Mucosa of descending colon (tissue), 3 donors: ENCODE measurements at regions not wholly inside any gene's neighbourhood (a gene's known extent, or its start where the extent isn't known, plus 50 kb on each side); places are given as distances from the start of the nearest gene placed in this dataset.
A peak's percentile ranks its signal among the peaks of the same experiment; 100 is the strongest.

Source experiments
- ATAC-seq: fragments of 200-7000 bp; cut with Tn5 transposase; one replicate; pipeline ENCODE4 v1.9.1; 2020; ENCODE audit warnings: mild to moderate bottlenecking, moderate library complexity
- DNase-seq, 3 donors: peaks; one replicate each; pipeline ENCODE4 v3.0.0-alpha.2; 2020
- H3K36me3 ChIP-seq: fragments of 200-600 bp; one replicate; pipeline ENCODE4 v1.8.0; 2021; ENCODE audit warnings: low read depth, mild to moderate bottlenecking
- H3K4me1 ChIP-seq: fragments of 200-600 bp; one replicate; pipeline ENCODE4 v1.8.0; 2021; ENCODE audit warnings: low read depth, mild to moderate bottlenecking
- H3K4me3 ChIP-seq: fragments of 200-600 bp; one replicate; pipeline ENCODE4 v1.8.0; 2021; ENCODE audit warnings: mild to moderate bottlenecking
- H3K9me3 ChIP-seq: fragments of 200-600 bp; one replicate; pipeline ENCODE4 v1.8.0; 2021; ENCODE audit warnings: mild to moderate bottlenecking
- CTCF ChIP-seq: fragments of 200-600 bp; IDR thresholded peaks from one replicate; pipeline ENCODE4 v1.8.0; 2022; ENCODE audit warnings: antibody characterized with exemption, mild to moderate bottlenecking
- intact Hi-C, 2 donors: fragments of 100-400 bp; cut with DNase I in 1 of 2; cut with micrococcal nuclease in 1 of 2; formaldehyde crosslinking; loops; one replicate each; pipeline versions ENCODE4 v1.11.0 to v1.11.1; 2022; cut with DNase I, micrococcal nuclease
- donor health status: DM: no; HTN: no; CAD: no; lungs with moderate emphysema.
- donor health status: DM: no; HTN: no; CAD: no.
- donor health status: DM: no; HTN: yes; CAD: no.

- TF ChIP-seq CTCF = no peak
- Histone ChIP-seq H3K36me3 (no peaks in the 10 kb centered on the region), H3K9me3 (no peaks in the 10 kb centered on the region), H3K4me1 (no peaks in the 10 kb centered on the region), H3K4me3 (no peak overlapping the region)
- intact Hi-C loops = no loop called here
- no peak for DNase-seq
- no peak for ATAC-seq
Observed at GRCh38 chr5:6843821-6844220, 130.6 kb downstream of the TENT4A start.

GRCh38 chr5:6845856-6846255 lies 132.6 kb downstream of the TENT4A start:
- ATAC-seq = no peak
- no peak overlapping the region for H3K4me3 ChIP-seq
- H3K9me3 ChIP-seq = no peaks in the 10 kb centered on the region
- H3K4me1 ChIP-seq = no peaks in the 10 kb centered on the region
- no peaks in the 10 kb centered on the region for H3K36me3 ChIP-seq
- DNase-seq = no peak
- intact Hi-C loops = no loop called here
- TF ChIP-seq CTCF = no peak

GRCh38 chr5:6847870-6848269 lies 134.6 kb downstream of the TENT4A start:
- no peaks in the 10 kb centered on the region for H3K36me3 ChIP-seq
- no peak for ATAC-seq
- no peaks in the 10 kb centered on the region for H3K4me1 ChIP-seq
- TF ChIP-seq CTCF = no peak
- intact Hi-C loops = no loop called here
- peaks cover 6% of the 10 kb centered on the region for H3K9me3 ChIP-seq
- no peak overlapping the region for H3K4me3 ChIP-seq
- DNase-seq = no peak

GRCh38 chr5:6849316-6850105 lies 136.3 kb downstream of the TENT4A start:
- H3K4me1 ChIP-seq = no peaks in the 10 kb centered on the region
- no peak for TF ChIP-seq CTCF
- peaks cover 6% of the 10 kb centered on the region for H3K9me3 ChIP-seq
- no peak for ATAC-seq
- no peak overlapping the region for H3K4me3 ChIP-seq
- intact Hi-C loops = no loop called here
- DNase-seq = no peak
- H3K36me3 ChIP-seq = no peaks in the 10 kb centered on the region

GRCh38 chr5:6850106-6850432 lies 136.8 kb downstream of the TENT4A start:
- no peak for ATAC-seq
- intact Hi-C loops = no loop called here
- Histone ChIP-seq H3K36me3 (no peaks in the 10 kb centered on the region), H3K4me3 (no peak overlapping the region), H3K9me3 (peaks cover 6% of the 10 kb centered on the region), H3K4me1 (no peaks in the 10 kb centered on the region)
- TF ChIP-seq CTCF = no peak
- DNase-seq = no peak

- intact Hi-C loops = no loop called here
- peak; percentile 75 for ATAC-seq
- H3K9me3 ChIP-seq = peaks cover 6% of the 10 kb centered on the region
- no peaks in the 10 kb centered on the region for H3K36me3 ChIP-seq
- no peak for TF ChIP-seq CTCF
- no peaks in the 10 kb centered on the region for H3K4me1 ChIP-seq
- no peak overlapping the region for H3K4me3 ChIP-seq
- peak in 2 of 3 donors; percentile 31 to 50 for DNase-seq
Observed at GRCh38 chr5:6856653-6857052, 143.4 kb downstream of the TENT4A start.
